ENCODE measurements at regions not wholly inside any gene's neighbourhood (a gene's known extent, or its start where the extent isn't known, plus 50 kb on each side); places are given as distances from the start of the nearest gene placed in this dataset.

GRCh38 chr12:47527816-47528215 is 178.0 kb downstream of the RPAP3 start:
- Histone ChIP-seq H3K14ac (replicated peaks; ENCODE audit: low read depth, low read length) (no peak overlapping the region), H3K23ac (ENCODE audit: low read depth, low read length) (no peak overlapping the region), H3K27me3 (ENCODE audit: control insufficient read depth, insufficient read depth, low read length) (no peaks in the 10 kb centered on the region; the same call in 1 of the 2 replicates), H3K4ac (ENCODE audit: low read depth, low read length) (no peak overlapping the region), H3K27ac (ENCODE audit: insufficient read depth, low read length) (no peak overlapping the region), H2BK20ac (ENCODE audit: low read depth, low read length) (no peak overlapping the region), H4K20me1 (ENCODE audit: insufficient read depth, low read length) (no peaks in the 10 kb centered on the region), H3K4me3 (ENCODE audit: insufficient read depth, low read depth, low read length) (no peak overlapping the region), H2BK120ac (ENCODE audit: low read depth, low read length) (no peak overlapping the region), H3K9ac (ENCODE audit: low read depth, low read length) (no peak overlapping the region), H2BK15ac (ENCODE audit: low read depth, low read length) (no peak overlapping the region), H2AK5ac (ENCODE audit: low read depth, low read length) (no peak overlapping the region), H4K8ac (ENCODE audit: low read depth in 2 of 2, low read length in 2 of 2) (no peak overlapping the region), H2AFZ (replicated peaks; ENCODE audit: low read length, poor library complexity) (no peak overlapping the region), H3K79me1 (ENCODE audit: low read depth in 1 of 2, low read length in 2 of 2) (no peaks in the 10 kb centered on the region), H3K56ac (ENCODE audit: extremely low read depth, insufficient read depth, low read length) (no peak overlapping the region), H3K18ac (ENCODE audit: low read depth, low read length) (no peak overlapping the region), H3K4me1 (ENCODE audit: control insufficient read depth, insufficient read depth, low read length) (no peaks in the 10 kb centered on the region), H3K36me3 (ENCODE audit: control insufficient read depth, insufficient read depth, low read length) (no peaks in the 10 kb centered on the region), H3K4me2 (ENCODE audit: low read depth, low read length) (no peak overlapping the region), H2AK9ac (replicated peaks; ENCODE audit: low read depth, low read length, poor library complexity) (no peak overlapping the region), H3K9me1 (ENCODE audit: insufficient read depth, low read length) (no peaks in the 10 kb centered on the region), H4K91ac (ENCODE audit: insufficient read depth, low read depth, low read length) (no peak overlapping the region), H4K5ac (ENCODE audit: low read depth, low read length) (no peak overlapping the region), H3K9me3 (ENCODE audit: control insufficient read depth, insufficient read depth, low read length) (peaks cover 3% of the 10 kb centered on the region; the same call in 1 of the 2 replicates), H2BK5ac (ENCODE audit: low read depth, low read length, poor library complexity, severe bottlenecking) (no peak overlapping the region)
- POLR2A ChIA-PET (ENCODE audit: unreplicated experiment) = no interaction called here
- in situ Hi-C loops (cut with MboI; ENCODE audit: low sequenced_read_pairs) = no loop called here
- intact Hi-C loops (cut with micrococcal nuclease) = no loop called here
- BruUV-seq (replicated peaks) = no TSS peak
- CTCF ChIA-PET = no interaction called here
- ATAC-seq (ENCODE audit: low read depth) (peak; percentile 64), DNase-seq (peak; percentile 30)
- WGBS, 2 experiments (ENCODE audit: extremely low coverage in 2 of 2, insufficient read length in 1 of 2) = no CpG with 5 or more reads among the region's 1 CpG
- TF ChIP-seq CEBPB (IDR thresholded peaks at IDR 0.05; ENCODE audit: low read depth, low read length) (0 out of 2 replicates have a peak, but pooled peaks have one; percentile 19), CHD1 (IDR thresholded peaks at IDR 0.05; ENCODE audit: low read depth, low read length) (no peak), USF2 (IDR thresholded peaks at IDR 0.05; ENCODE audit: low read depth, low read length) (peak; percentile 49), RAD21 (IDR thresholded peaks at IDR 0.05; ENCODE audit: low read length) (no peak)
- dilution Hi-C loops (cut with HindIII; ENCODE audit: low sequenced_read_pairs, unreplicated experiment) = no loop called here
